ENCODE measurements at regions not wholly inside any gene's neighbourhood (a gene's known extent, or its start where the extent isn't known, plus 50 kb on each side); places are given as distances from the start of the nearest gene placed in this dataset.

DNA sequence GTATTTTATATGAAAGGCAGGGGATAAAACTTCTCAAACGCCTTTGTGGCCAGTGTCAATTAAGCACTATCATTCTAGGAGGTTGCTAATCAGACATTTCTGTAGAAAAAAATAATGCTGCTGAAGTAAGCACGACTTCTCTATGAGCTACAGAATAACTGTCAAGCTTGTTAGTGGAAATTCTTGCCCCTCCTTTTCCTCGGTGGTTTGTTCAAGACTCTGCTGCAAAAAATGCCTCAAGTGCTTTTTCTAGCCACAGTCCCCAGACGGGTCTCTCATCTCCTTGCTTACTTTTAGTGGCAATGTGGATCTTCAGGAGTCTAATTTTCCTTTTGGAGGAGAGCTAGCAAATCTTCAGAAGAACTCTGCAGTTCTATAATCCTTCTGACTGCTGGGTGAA, 452.0 kb downstream of the FUT8 start:
- peaks cover 47 to 58% (median 56%) of the 10 kb centered on the region in 3 donors for H3K4me1 Mint-ChIP-seq

DNA sequence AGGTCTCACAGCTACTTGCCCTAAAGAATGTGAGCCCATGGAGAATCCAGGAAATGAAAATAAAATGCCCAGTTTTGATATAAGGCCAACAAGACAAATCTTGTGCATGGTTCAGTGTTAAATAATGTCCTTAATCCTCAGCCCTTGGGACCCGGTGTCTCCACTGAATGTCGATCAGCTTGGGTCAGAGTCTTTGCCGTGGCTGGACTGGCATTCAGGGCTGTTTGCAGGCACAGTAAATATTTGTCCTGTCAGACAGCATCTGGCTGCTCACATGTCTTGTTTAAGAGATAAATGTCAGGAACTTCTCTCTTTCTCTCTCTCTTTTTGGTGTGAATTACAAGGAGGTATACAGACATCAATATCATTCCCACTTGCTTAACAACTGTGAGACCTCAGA, 452.5 kb downstream of the FUT8 start:
- Mint-ChIP-seq H3K9me3 (no peaks in the 10 kb centered on the region), H3K4me1 (peaks cover 47 to 57% (median 56%) of the 10 kb centered on the region in 3 donors), H3K27ac (peak overlapping the region in 6 of 8 donors; percentile 14 to 72 (median 30)), H3K4me3 (peak overlapping the region in 1 of 7 donors; percentile 9), H3K27me3 (peaks cover 0 to 2% of the 10 kb centered on the region in 2 donors), H3K36me3 (peaks cover 0 to 4% (median 0%) of the 10 kb centered on the region in 3 donors)
- Histone ChIP-seq H3K27ac (ENCODE audit: low read depth, low read length) (no peak overlapping the region), H3K9me3 (ENCODE audit: low read length) (no peaks in the 10 kb centered on the region), H3K27me3 (ENCODE audit: insufficient read depth, low read length, poor library complexity, severe bottlenecking) (no peaks in the 10 kb centered on the region), H3K4me3 (ENCODE audit: low read length) (no peak overlapping the region), H3K36me3 (ENCODE audit: insufficient read depth, low read length) (no peaks in the 10 kb centered on the region), H3K4me1 (ENCODE audit: insufficient read depth, low read length) (peaks cover 49% of the 10 kb centered on the region)
- DNase-seq: no peak
- POLR2A ChIA-PET: no interaction called here
- CTCF ChIA-PET: interaction anchor here (0.9 to 1.6 kb wide), 3 partner anchors 40 to 94 kb away, joined by 4 to 6 read pairs (median 5); no protein-coding TSS in a partner anchor

More for the DNA sequence above, 452.0 kb downstream of the FUT8 start:
- no peak overlapping the region for H3K4me3 ChIP-seq (ENCODE audit: low read length)
- ChIA-PET POLR2A (no interaction called here), CTCF (interaction anchor here (0.6 to 1.6 kb wide), 4 partner anchors 40 to 95 kb away, joined by 3 to 6 read pairs (median 4); no protein-coding TSS in a partner anchor)
- H3K27ac ChIP-seq (ENCODE audit: low read depth, low read length): no peak overlapping the region
- Mint-ChIP-seq H3K4me3 (peak overlapping the region in 1 of 7 donors; percentile 9), H3K27me3 (peaks cover 0 to 2% of the 10 kb centered on the region in 2 donors), H3K36me3 (peaks cover 0 to 4% (median under 1%) of the 10 kb centered on the region in 3 donors), H3K27ac (peak overlapping the region in 5 of 8 donors; percentile 14 to 88 (median 43)), H3K9me3 (no peaks in the 10 kb centered on the region)
- no peaks in the 10 kb centered on the region for H3K36me3 ChIP-seq (ENCODE audit: insufficient read depth, low read length)
- no peaks in the 10 kb centered on the region for H3K27me3 ChIP-seq (ENCODE audit: insufficient read depth, low read length, poor library complexity, severe bottlenecking)
- DNase-seq: no peak
- no peaks in the 10 kb centered on the region for H3K9me3 ChIP-seq (ENCODE audit: low read length)
- peaks cover 49% of the 10 kb centered on the region for H3K4me1 ChIP-seq (ENCODE audit: insufficient read depth, low read length)

DNA sequence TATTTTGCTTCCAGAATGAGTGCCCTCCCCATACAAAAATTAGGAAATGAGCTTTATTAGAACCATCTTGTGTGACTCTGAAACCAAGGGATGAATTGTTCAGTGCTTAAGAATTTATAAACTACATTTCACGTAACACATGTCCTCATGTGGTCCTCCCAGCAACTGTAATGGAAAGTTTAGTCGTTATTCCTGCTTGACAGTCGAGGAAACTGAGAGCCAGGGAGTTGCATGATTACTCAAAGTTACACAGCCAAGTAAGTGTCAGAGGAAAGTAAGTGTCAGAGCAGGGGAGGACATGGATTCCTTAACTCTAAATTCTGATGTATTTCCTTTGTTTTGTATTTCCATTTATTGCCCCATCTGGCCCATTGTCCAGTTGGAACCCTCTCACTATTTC, 453.9 kb downstream of the FUT8 start:
- H3K4me1 Mint-ChIP-seq: peaks cover 35 to 42% (median 42%) of the 10 kb centered on the region in 3 donors
- peaks cover 0 to 4% (median 0%) of the 10 kb centered on the region in 3 donors for H3K36me3 Mint-ChIP-seq
- Histone ChIP-seq H3K27me3 (ENCODE audit: insufficient read depth, low read length, poor library complexity, severe bottlenecking) (no peaks in the 10 kb centered on the region), H3K9me3 (ENCODE audit: low read length) (no peaks in the 10 kb centered on the region), H3K27ac (ENCODE audit: low read depth, low read length) (no peak overlapping the region), H3K4me1 (ENCODE audit: insufficient read depth, low read length) (peaks cover 36% of the 10 kb centered on the region), H3K4me3 (ENCODE audit: low read length) (no peak overlapping the region), H3K36me3 (ENCODE audit: insufficient read depth, low read length) (no peaks in the 10 kb centered on the region)
- H3K27me3 Mint-ChIP-seq: peaks cover 0 to 2% of the 10 kb centered on the region in 2 donors
- DNase-seq: no peak
- no peaks in the 10 kb centered on the region for H3K9me3 Mint-ChIP-seq
- no peak overlapping the region for H3K4me3 Mint-ChIP-seq
- H3K27ac Mint-ChIP-seq: no peak overlapping the region
- POLR2A ChIA-PET: no interaction called here
- CTCF ChIA-PET: interaction anchor here (0.7 kb wide), 1 partner anchor 660 kb away, joined by 3 read pairs; no protein-coding TSS in a partner anchor

DNA sequence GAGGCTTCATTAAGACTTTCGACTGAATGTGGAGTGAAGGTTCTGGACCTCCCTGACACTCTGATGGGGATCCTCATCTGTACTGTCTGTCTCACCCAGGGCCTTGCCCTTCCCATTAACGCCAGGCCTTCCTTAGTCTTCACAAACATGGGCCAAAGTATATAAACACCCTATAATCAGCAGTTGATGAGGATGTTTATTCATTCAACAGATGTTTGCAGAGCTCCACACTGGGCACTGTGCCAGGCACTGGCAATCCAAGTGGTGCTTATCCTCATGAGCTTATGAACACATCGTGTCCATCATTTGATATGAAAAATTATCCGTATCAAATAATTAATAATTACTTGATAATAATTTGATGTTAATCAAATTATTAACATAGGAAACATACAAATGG, 454.4 kb downstream of the FUT8 start:
- no peak overlapping the region for H3K27ac ChIP-seq (ENCODE audit: low read depth, low read length)
- peaks cover 32 to 38% (median 37%) of the 10 kb centered on the region in 3 donors for H3K4me1 Mint-ChIP-seq
- H3K9me3 Mint-ChIP-seq: no peaks in the 10 kb centered on the region
- H3K4me3 ChIP-seq (ENCODE audit: low read length): no peak overlapping the region
- no peaks in the 10 kb centered on the region for H3K36me3 ChIP-seq (ENCODE audit: insufficient read depth, low read length)
- no peak for DNase-seq
- ChIA-PET CTCF (no interaction called here), POLR2A (no interaction called here)
- H3K4me1 ChIP-seq (ENCODE audit: insufficient read depth, low read length): peaks cover 31% of the 10 kb centered on the region
- no peak overlapping the region for H3K27ac Mint-ChIP-seq
- H3K9me3 ChIP-seq (ENCODE audit: low read length): no peaks in the 10 kb centered on the region
- no peaks in the 10 kb centered on the region for H3K27me3 ChIP-seq (ENCODE audit: insufficient read depth, low read length, poor library complexity, severe bottlenecking)
- H3K4me3 Mint-ChIP-seq: no peak overlapping the region
- H3K36me3 Mint-ChIP-seq: peaks cover 0 to 4% (median 0%) of the 10 kb centered on the region in 3 donors
- H3K27me3 Mint-ChIP-seq: peaks cover 0 to under 1% of the 10 kb centered on the region in 2 donors

DNA sequence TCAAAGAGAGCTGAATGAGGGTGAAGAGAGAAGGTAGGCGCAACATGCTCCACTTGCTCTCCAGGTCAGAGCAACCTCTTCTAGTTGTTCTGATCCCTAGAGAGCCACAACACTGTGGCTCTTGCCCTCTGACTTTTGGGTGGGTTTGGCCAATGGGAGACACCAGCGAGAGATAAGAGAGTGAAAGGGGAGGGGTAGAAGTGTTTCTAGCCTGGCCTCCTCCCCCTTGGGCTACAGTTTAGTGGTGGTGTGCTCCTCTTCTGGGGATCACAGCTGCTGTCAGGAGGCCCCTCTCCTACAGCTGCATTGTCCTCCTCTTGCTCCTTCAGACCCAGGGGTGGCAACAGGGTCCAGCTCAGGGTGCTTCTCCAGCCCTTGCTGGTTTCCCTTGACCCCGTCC, 454.8 kb downstream of the FUT8 start:
- Histone ChIP-seq H3K4me3 (ENCODE audit: low read length) (no peak overlapping the region), H3K9me3 (ENCODE audit: low read length) (no peaks in the 10 kb centered on the region), H3K27ac (ENCODE audit: low read depth, low read length) (no peak overlapping the region), H3K36me3 (ENCODE audit: insufficient read depth, low read length) (no peaks in the 10 kb centered on the region), H3K4me1 (ENCODE audit: insufficient read depth, low read length) (peaks cover 27% of the 10 kb centered on the region), H3K27me3 (ENCODE audit: insufficient read depth, low read length, poor library complexity, severe bottlenecking) (no peaks in the 10 kb centered on the region)
- Mint-ChIP-seq H3K27ac (no peak overlapping the region), H3K4me3 (no peak overlapping the region), H3K4me1 (peaks cover 29 to 33% (median 33%) of the 10 kb centered on the region in 3 donors), H3K27me3 (no peaks in the 10 kb centered on the region), H3K36me3 (peaks cover 0 to 4% (median 0%) of the 10 kb centered on the region in 3 donors), H3K9me3 (no peaks in the 10 kb centered on the region)
- ChIA-PET CTCF (interaction anchor here (1.1 kb wide), 1 partner anchor 11 kb away, joined by 3 read pairs; no protein-coding TSS in a partner anchor), POLR2A (no interaction called here)
- no peak for DNase-seq

DNA sequence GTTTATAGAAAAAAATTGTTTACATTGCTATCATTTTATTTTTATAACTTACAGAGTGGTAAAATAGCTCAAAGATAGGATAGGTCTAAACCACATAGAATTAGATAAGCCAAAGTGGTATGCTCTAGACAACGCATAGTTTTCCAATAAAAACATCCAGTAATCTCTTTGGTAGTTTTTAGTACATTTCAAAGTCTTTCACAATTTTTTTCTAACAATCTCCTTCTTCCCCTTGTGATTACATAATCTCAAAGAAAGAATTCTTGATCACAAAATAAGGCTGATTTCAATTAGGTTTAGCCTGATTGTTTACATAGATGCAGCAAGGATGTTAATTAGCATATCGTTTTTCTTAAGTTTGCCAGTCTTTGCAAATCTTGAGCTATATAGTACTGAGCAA, 460.0 kb downstream of the FUT8 start:
- CTCF ChIA-PET: no interaction called here
- no peak for DNase-seq
- no peaks in the 10 kb centered on the region for H3K36me3 Mint-ChIP-seq
- Histone ChIP-seq H3K36me3 (ENCODE audit: insufficient read depth, low read length) (no peaks in the 10 kb centered on the region), H3K4me1 (ENCODE audit: insufficient read depth, low read length) (peaks cover 9% of the 10 kb centered on the region), H3K27me3 (ENCODE audit: insufficient read depth, low read length, poor library complexity, severe bottlenecking) (no peaks in the 10 kb centered on the region), H3K9me3 (ENCODE audit: low read length) (peaks cover 7% of the 10 kb centered on the region), H3K4me3 (ENCODE audit: low read length) (no peak overlapping the region), H3K27ac (ENCODE audit: low read depth, low read length) (no peak overlapping the region)
- peaks cover 0 to 3% of the 10 kb centered on the region in 2 donors for H3K27me3 Mint-ChIP-seq
- POLR2A ChIA-PET: no interaction called here
- H3K4me1 Mint-ChIP-seq: peaks cover 4% of the 10 kb centered on the region in 3 donors
- H3K4me3 Mint-ChIP-seq: no peak overlapping the region
- no peak overlapping the region for H3K27ac Mint-ChIP-seq
- no peaks in the 10 kb centered on the region for H3K9me3 Mint-ChIP-seq

DNA sequence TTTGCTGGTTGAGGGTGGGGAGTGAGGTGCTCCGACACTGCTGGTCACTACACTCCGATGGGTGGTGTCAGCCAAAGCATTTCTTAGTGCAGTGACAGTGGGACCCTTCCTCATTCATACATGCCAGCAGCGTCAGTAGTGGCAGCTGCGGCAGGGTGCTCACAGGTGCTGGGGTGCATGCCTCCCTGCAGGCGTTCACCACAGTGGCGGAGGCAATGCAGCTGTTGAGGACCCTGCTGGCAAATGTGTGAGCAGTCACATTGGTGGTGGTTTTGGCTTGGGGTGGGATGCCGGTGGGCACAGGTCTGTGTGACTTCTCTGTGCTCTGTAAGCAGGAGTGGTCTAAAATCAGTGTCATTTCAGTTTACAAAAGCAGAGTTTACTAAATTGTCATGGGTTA, 464.6 kb downstream of the FUT8 start:
- Histone ChIP-seq H3K27ac (ENCODE audit: low read depth, low read length) (no peak overlapping the region), H3K4me1 (ENCODE audit: insufficient read depth, low read length) (peaks cover 33% of the 10 kb centered on the region), H3K36me3 (ENCODE audit: insufficient read depth, low read length) (no peaks in the 10 kb centered on the region), H3K27me3 (ENCODE audit: insufficient read depth, low read length, poor library complexity, severe bottlenecking) (no peaks in the 10 kb centered on the region), H3K4me3 (ENCODE audit: low read length) (no peak overlapping the region), H3K9me3 (ENCODE audit: low read length) (peaks cover 7% of the 10 kb centered on the region)
- POLR2A ChIA-PET: no interaction called here
- Mint-ChIP-seq H3K9me3 (peaks cover 0 to 3% (median 0%) of the 10 kb centered on the region in 5 donors), H3K4me3 (no peak overlapping the region), H3K27ac (peak overlapping the region in 2 of 8 donors; percentile 40 to 48), H3K27me3 (peaks cover 0 to 3% of the 10 kb centered on the region in 2 donors), H3K36me3 (peaks cover 0 to 6% (median 0%) of the 10 kb centered on the region in 3 donors), H3K4me1 (peaks cover 30 to 42% (median 39%) of the 10 kb centered on the region in 3 donors)
- CTCF ChIA-PET: interaction anchor here (1.8 kb wide), 1 partner anchor 52 kb away, joined by 6 read pairs; no protein-coding TSS in a partner anchor
- DNase-seq: peak in 1 of 5 donors; percentile 3

DNA sequence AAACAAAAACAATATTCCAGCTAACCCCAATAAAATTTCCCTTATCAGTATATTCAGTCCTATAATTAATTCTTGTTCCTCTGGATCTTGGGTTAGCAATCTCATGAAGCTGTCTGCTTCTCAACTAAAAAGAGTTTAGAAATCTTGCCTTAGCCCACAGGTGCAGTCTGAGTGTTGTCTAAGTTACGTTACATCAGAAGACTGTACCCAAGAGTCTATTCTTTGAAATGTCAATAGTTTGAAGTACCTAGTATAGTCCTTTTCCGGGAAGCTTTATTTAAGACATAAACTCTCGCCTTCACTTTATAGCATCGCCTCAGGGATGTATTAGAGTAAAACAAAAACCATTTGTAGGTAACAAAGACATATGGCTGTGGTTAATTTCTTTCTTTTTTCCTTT, 465.1 kb downstream of the FUT8 start:
- Mint-ChIP-seq H3K36me3 (peaks cover 0 to 6% (median 0%) of the 10 kb centered on the region in 3 donors), H3K27me3 (peaks cover 0 to 3% of the 10 kb centered on the region in 2 donors), H3K4me1 (peaks cover 31 to 47% (median 42%) of the 10 kb centered on the region in 3 donors), H3K9me3 (peaks cover 0 to 3% (median 0%) of the 10 kb centered on the region in 5 donors), H3K27ac (peak overlapping the region in 2 of 8 donors; percentile 2 to 40), H3K4me3 (no peak overlapping the region)
- Histone ChIP-seq H3K4me1 (ENCODE audit: insufficient read depth, low read length) (peaks cover 33% of the 10 kb centered on the region), H3K9me3 (ENCODE audit: low read length) (peaks cover 7% of the 10 kb centered on the region), H3K27ac (ENCODE audit: low read depth, low read length) (no peak overlapping the region), H3K36me3 (ENCODE audit: insufficient read depth, low read length) (no peaks in the 10 kb centered on the region), H3K27me3 (ENCODE audit: insufficient read depth, low read length, poor library complexity, severe bottlenecking) (no peaks in the 10 kb centered on the region), H3K4me3 (ENCODE audit: low read length) (no peak overlapping the region)
- ChIA-PET CTCF (interaction anchor here (0.8 to 1.8 kb wide), 2 partner anchors 50 to 53 kb away, joined by 3 to 6 read pairs; no protein-coding TSS in a partner anchor), POLR2A (no interaction called here)
- peak in 1 of 5 donors; percentile 19 for DNase-seq
